Cardiac fibroblast (primary cell): ENCODE measurements at regions not wholly inside any gene's neighbourhood (a gene's known extent, or its start where the extent isn't known, plus 50 kb on each side); places are given as distances from the start of the nearest gene placed in this dataset.

ENCODE experiments used
- DNase-seq, 2 donors: peaks; one replicate each; pipeline versions ENCODE4 v3.0.0 to v3.0.0-alpha.2; 2010; ENCODE audit warnings: low read depth in 2 of 2
- H3K4me3 ChIP-seq, 2 donors: replicated peaks in 1 of 2; 1 replicate in 1 of 2; 2 replicates in 1 of 2; pipeline ENCODE4 v1.5.1; 2011; ENCODE audit warnings: low read depth in 2 of 2, low read length in 2 of 2, mild to moderate bottlenecking in 2 of 2, moderate library complexity in 1 of 2
- TF ChIP-seq, protein P1 (sequence below): IDR thresholded peaks from one replicate; pipeline ENCODE4 v1.5.1; 2011; ENCODE audit warnings: low read depth, mild to moderate bottlenecking, low read length, inconsistent platforms

DNA sequence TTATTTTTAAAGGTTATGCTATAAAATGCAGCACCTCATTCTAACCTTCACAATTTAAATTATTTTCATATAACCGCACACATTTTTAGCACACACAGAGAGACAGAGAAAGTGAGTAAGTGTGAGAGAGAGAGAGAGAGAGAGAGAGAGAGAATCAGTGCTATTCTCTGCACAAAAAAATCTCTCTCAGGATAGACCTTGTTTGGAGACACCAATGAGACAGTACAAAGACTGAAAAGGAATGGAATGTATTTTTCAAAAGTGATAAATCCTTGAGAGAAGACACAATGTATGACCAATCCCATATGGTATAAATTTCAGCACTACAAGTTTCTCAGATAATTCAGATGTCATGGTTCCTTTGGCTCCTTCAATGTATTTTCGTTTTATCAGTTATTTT, 132.1 kb upstream of the PCDH18 start:
- TF ChIP-seq, protein P1, sequence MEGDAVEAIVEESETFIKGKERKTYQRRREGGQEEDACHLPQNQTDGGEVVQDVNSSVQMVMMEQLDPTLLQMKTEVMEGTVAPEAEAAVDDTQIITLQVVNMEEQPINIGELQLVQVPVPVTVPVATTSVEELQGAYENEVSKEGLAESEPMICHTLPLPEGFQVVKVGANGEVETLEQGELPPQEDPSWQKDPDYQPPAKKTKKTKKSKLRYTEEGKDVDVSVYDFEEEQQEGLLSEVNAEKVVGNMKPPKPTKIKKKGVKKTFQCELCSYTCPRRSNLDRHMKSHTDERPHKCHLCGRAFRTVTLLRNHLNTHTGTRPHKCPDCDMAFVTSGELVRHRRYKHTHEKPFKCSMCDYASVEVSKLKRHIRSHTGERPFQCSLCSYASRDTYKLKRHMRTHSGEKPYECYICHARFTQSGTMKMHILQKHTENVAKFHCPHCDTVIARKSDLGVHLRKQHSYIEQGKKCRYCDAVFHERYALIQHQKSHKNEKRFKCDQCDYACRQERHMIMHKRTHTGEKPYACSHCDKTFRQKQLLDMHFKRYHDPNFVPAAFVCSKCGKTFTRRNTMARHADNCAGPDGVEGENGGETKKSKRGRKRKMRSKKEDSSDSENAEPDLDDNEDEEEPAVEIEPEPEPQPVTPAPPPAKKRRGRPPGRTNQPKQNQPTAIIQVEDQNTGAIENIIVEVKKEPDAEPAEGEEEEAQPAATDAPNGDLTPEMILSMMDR = no peak
- peak in 1 of 2 donors; percentile 66 for DNase-seq
- no peak overlapping the region for H3K4me3 ChIP-seq

DNA sequence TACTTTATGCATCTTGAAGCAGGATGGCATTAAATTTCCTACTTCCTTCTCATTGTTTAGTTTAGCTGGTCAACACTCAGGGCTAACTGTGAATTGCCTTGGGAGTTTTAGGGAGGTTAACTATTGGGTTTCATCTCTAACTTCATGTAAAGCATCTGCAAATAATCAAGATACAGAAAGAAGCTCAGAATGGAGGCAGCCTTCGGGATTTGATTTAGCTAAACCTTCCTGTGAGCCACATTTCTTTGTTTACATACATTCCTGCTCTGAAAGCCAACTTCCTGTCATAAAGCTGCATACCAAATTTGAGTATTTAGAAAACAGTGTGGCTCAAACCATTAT, 131.7 kb upstream of the PCDH18 start:
- no peak overlapping the region for H3K4me3 ChIP-seq
- TF ChIP-seq, protein P1 = no peak
- peak; percentile 79 to 80 for DNase-seq

DNA sequence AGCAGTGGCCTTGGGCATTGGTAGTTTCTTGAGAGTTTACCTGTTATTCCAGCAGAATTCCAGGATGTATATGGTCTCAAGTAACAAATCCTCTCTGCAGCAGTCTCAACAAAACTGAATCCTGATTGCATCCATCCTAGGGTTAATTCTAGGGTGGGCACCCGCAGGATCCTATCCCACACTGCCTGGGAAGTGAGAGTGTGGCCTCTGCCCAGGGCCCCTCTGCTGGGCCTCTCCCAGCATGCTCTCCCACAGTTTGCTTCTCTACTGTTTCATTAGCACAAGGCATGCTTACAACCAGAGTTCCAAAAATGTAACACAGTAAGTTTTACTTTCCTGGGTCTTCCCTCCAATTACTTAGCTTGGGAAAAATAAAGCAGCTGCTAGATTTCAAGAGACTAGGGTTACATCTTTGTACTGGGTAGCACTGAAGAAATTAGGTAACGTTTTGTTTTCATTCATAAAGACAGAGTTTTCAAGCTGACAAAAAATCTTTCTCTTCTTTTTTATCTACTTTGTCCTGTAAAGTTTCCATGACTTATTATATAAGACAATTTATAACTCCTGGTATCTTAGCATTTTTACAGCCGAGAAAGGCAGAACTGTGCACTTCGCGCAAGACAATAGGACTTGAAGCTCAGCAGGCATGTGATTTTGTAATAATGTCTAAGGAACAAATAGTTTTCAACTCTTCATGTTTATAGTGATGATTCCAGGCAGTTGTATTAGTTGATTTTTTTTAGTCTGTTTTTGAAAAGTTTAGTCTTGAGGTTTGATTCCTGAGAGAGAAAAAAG, 131.2 kb upstream of the PCDH18 start:
- TF ChIP-seq, protein P1 = no peak
- no peak overlapping the region for H3K4me3 ChIP-seq
- DNase-seq = peak in 1 of 2 donors; percentile 50

DNA sequence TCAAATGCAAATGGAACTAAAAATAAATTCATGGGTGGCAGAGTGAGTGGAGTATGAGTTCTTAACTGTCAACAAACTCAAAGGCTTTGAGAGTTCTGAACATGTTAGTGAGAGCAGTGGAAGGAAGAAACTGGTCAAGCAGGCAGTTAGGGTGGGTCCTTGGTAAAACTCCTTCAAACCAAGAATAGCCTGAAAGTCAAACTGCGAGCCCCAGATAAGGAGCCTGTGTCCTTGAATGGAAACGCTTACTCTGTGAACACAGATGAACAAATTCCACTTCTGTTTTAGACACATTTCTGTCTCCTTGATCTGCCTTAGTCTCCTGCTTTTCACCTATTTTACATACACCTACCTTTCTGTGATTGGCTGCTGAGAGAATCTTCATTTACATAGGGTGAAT, 129.4 kb upstream of the PCDH18 start:
- H3K4me3 ChIP-seq = no peak overlapping the region
- DNase-seq = no peak
- TF ChIP-seq, protein P1 = no peak

DNA sequence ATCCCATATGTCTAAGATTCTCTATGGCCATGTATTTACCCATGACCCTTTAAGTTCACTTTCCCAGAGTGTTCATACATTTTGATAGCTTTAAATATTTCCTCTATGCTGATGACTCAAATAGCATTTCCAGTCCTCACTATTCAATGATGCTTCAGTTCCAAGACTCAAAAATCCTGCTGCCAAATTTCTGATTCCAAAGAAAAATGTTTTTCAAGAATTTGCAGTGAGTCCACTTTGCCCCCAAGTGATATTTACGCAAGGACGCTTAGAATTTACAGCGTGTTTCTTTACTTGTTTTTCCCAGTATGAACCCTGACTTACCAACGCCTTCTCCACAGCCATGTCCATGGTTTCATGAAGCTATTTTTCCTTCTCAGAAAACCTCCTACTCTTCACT, 127.9 kb upstream of the PCDH18 start:
- no peak overlapping the region for H3K4me3 ChIP-seq
- DNase-seq = peak; percentile 60 to 61
- TF ChIP-seq, protein P1 = no peak

DNA sequence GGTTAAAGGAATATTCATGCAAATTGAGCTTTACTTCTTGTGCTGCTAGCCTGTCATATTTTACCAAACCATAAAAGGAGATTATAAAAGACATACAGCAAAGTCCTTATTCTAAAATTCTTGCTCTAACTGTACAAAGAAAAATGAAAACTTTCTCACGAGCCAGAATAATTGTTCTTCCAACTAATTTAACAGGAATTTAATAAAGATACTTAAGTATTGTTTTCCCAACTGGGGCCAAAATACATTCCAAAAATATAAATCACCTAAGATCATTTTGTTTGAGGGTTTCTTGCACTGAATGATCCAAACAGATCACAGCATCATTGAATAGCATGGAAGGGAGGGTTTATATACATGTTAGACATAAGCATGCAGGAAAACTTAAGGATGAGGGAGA, 127.1 kb upstream of the PCDH18 start:
- H3K4me3 ChIP-seq = no peak overlapping the region
- DNase-seq = peak; percentile 50 to 76
- TF ChIP-seq, protein P1 = no peak

DNA sequence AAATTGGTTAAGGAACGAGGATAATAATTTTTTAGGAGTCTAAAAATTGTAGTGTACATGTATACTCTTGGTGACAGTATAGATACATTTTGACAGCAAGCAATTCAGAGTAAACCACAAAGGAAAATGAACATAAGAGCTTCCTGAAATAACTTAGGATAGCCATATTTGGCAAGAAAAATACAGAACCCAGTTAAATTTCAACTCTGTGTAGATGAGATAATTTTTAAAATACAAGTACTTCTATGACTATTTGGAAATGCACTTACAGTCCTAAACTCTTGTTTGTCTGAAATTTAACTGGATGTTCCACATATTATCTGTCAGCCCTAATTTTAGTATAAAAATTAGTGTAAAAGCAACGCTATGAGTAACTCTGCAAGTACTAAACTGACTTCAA, 124.4 kb upstream of the PCDH18 start:
- DNase-seq = peak in 1 of 2 donors; percentile 18
- TF ChIP-seq, protein P1 = no peak
- H3K4me3 ChIP-seq = no peak overlapping the region
